Keratinocyte (primary cell): ENCODE measurements at regions not wholly inside any gene's neighbourhood (a gene's known extent, or its start where the extent isn't known, plus 50 kb on each side); places are given as distances from the start of the nearest gene placed in this dataset.
"Not testable (repeated sequence)": the region's sequence is repeated elsewhere in the genome, so short reads cannot be mapped to it uniquely, and the experiment has no call there.

Experiments used
- EZH2 ChIP-seq: IDR thresholded peaks from one replicate; pipeline ENCODE4 v1.6.1; 2012; ENCODE audit warnings: inconsistent platforms, mild to moderate bottlenecking, low read length, moderate library complexity
- TF ChIP-seq, protein P1 (sequence below), 3 experiments: IDR thresholded peaks in 1 of 3; conservative IDR thresholded peaks in 1 of 3; optimal IDR thresholded peaks in 1 of 3; 2 replicates in 2 of 3; 3 replicates in 1 of 3; pipeline versions ENCODE3 to v1.5.1; 2011; ENCODE audit warnings: low read length in 3 of 3, mild to moderate bottlenecking in 3 of 3, moderate library complexity in 2 of 3, control low read depth in 1 of 3, inconsistent platforms in 1 of 3; ENCODE audit not compliant: insufficient read depth in 2 of 3; ENCODE audit errors: extremely low read depth in 1 of 3

GRCh38 chr5:112590858-112591257, 146.8 kb upstream of the APC start:
- not testable (repeated sequence) for TF ChIP-seq EZH2
- TF ChIP-seq, protein P1, sequence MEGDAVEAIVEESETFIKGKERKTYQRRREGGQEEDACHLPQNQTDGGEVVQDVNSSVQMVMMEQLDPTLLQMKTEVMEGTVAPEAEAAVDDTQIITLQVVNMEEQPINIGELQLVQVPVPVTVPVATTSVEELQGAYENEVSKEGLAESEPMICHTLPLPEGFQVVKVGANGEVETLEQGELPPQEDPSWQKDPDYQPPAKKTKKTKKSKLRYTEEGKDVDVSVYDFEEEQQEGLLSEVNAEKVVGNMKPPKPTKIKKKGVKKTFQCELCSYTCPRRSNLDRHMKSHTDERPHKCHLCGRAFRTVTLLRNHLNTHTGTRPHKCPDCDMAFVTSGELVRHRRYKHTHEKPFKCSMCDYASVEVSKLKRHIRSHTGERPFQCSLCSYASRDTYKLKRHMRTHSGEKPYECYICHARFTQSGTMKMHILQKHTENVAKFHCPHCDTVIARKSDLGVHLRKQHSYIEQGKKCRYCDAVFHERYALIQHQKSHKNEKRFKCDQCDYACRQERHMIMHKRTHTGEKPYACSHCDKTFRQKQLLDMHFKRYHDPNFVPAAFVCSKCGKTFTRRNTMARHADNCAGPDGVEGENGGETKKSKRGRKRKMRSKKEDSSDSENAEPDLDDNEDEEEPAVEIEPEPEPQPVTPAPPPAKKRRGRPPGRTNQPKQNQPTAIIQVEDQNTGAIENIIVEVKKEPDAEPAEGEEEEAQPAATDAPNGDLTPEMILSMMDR (optimal IDR thresholded peaks at IDR 0.05 in 1 of 3, IDR thresholded peaks at IDR 0.05 in 1 of 3, conservative IDR thresholded peaks at IDR 0.05 in 1 of 3; ENCODE audit: extremely low read depth in 1 of 3, insufficient read depth in 2 of 3, low read length in 3 of 3): not testable (repeated sequence)
